Neural cell (in vitro differentiated cells): ENCODE measurements at regions not wholly inside any gene's neighbourhood (a gene's known extent, or its start where the extent isn't known, plus 50 kb on each side); places are given as distances from the start of the nearest gene placed in this dataset.

Experiments
- H2AFZ ChIP-seq: fragments of 200-600, 300-800 bp; sonication (generic), shearing (Covaris generic); 2 replicates; pipeline ENCODE4 v1.6.0; 2014; ENCODE audit warnings: low read depth, mild to moderate bottlenecking, antibody characterized with exemption, low read length, moderate library complexity
- H3F3A ChIP-seq: fragments of 200-600 bp; shearing (Covaris generic); 2 replicates; pipeline ENCODE4 v1.6.1; 2016; ENCODE audit warnings: mild to moderate bottlenecking, moderate library complexity, mixed read lengths, antibody characterized with exemption, low read length; ENCODE audit not compliant: insufficient read depth, poor library complexity, severe bottlenecking
- H3K27ac ChIP-seq: fragments of 200-600, 300-800 bp; sonication (generic), shearing (Covaris generic); 2 replicates; pipeline ENCODE4 v1.5.1; 2014; ENCODE audit warnings: mild to moderate bottlenecking, low read length, moderate library complexity
- H3K27me3 ChIP-seq: fragments of 300-800, 200-600 bp; sonication (generic), shearing (Covaris generic); 2 replicates; pipeline ENCODE4 v1.6.0; 2014; ENCODE audit warnings: mild to moderate bottlenecking, low read depth, low read length, moderate library complexity; ENCODE audit not compliant: insufficient read depth
- H3K36me3 ChIP-seq: fragments of 300-800, 200-600 bp; sonication (generic), shearing (Covaris generic); 2 replicates; pipeline ENCODE4 v1.5.1; 2014; ENCODE audit warnings: mild to moderate bottlenecking, antibody characterized with exemption, low read length, moderate library complexity; ENCODE audit not compliant: insufficient read depth
- H3K4me2 ChIP-seq: fragments of 300-800, 200-600 bp; sonication (generic), shearing (Covaris generic); 2 replicates; pipeline ENCODE4 v1.6.0; 2014; ENCODE audit warnings: mild to moderate bottlenecking, low read length
- H3K4me3 ChIP-seq: fragments of 300-800, 200-600 bp; sonication (generic), shearing (Covaris generic); 2 replicates; pipeline ENCODE4 v1.5.1; 2014; ENCODE audit warnings: mild to moderate bottlenecking, low read length, moderate library complexity
- H3K79me2 ChIP-seq: fragments of 200-600 bp; shearing (Covaris generic); replicated peaks from 2 replicates; pipeline ENCODE4 v1.6.0; 2014; ENCODE audit warnings: mild to moderate bottlenecking, low read length, moderate library complexity; ENCODE audit not compliant: insufficient read depth
- H3K9ac ChIP-seq: fragments of 300-800, 200-600 bp; sonication (generic), shearing (Covaris generic); 2 replicates; pipeline ENCODE4 v1.6.1; 2016; ENCODE audit warnings: mild to moderate bottlenecking, low read length, mixed read lengths
- H3K9me2 ChIP-seq: fragments of 200-600 bp; shearing (Covaris generic); 2 replicates; pipeline ENCODE4 v1.6.1; 2016; ENCODE audit warnings: mild to moderate bottlenecking, low read length, mixed read lengths; ENCODE audit not compliant: insufficient read depth
- H3K9me3 ChIP-seq: fragments of 200-600, 300-800 bp; sonication (generic), shearing (Covaris generic); 2 replicates; pipeline ENCODE4 v1.6.1; 2016; ENCODE audit warnings: mild to moderate bottlenecking, mixed run types, low read length, moderate library complexity, mixed read lengths
- H4K20me1 ChIP-seq: fragments of 200-600 bp; shearing (Covaris generic); 2 replicates; pipeline ENCODE4 v1.6.1; 2016; ENCODE audit warnings: mild to moderate bottlenecking, mixed run types; ENCODE audit not compliant: insufficient read depth
- EP300 ChIP-seq: fragments of 450-650 bp; conservative IDR thresholded peaks from 2 replicates; pipeline ENCODE4 v1.6.1; 2014; ENCODE audit warnings: antibody characterized with exemption, mild to moderate bottlenecking, moderate library complexity; ENCODE audit not compliant: poor library complexity, severe bottlenecking
- EZH2 ChIP-seq: fragments of 200-600, 300-800 bp; shearing (Covaris generic), sonication (generic); IDR thresholded peaks from 2 replicates; pipeline ENCODE4 v1.6.1; 2014; ENCODE audit warnings: antibody characterized with exemption, low read length, borderline replicate concordance, mild to moderate bottlenecking; ENCODE audit not compliant: insufficient read depth, poor library complexity, severe bottlenecking
- POLR2AphosphoS5 ChIP-seq: IDR thresholded peaks from 2 replicates; pipeline ENCODE4 v1.6.1; 2012
- RAD21 ChIP-seq: fragments of 450-650 bp; conservative IDR thresholded peaks from 2 replicates; pipeline ENCODE4 v1.6.1; 2014; ENCODE audit warnings: antibody characterized with exemption, mild to moderate bottlenecking, moderate library complexity
- REST ChIP-seq: IDR thresholded peaks from 2 replicates; pipeline ENCODE4 v1.6.1; 2012; ENCODE audit warnings: borderline replicate concordance
- SMC3 ChIP-seq: fragments of 450-650 bp; conservative IDR thresholded peaks from 2 replicates; pipeline ENCODE4 v1.6.1; 2014; ENCODE audit warnings: antibody characterized with exemption, mild to moderate bottlenecking, moderate library complexity; ENCODE audit not compliant: poor library complexity
- TAF1 ChIP-seq: IDR thresholded peaks from 2 replicates; pipeline ENCODE4 v1.6.1; 2012; ENCODE audit warnings: low read depth

GRCh38 chr2:38473333-38474005, 96.4 kb upstream of the ATL2 start:
- Histone ChIP-seq H3K27me3 (no peaks in the 10 kb centered on the region), H3K9me3 (no peaks in the 10 kb centered on the region), H3K4me2 (no peak overlapping the region), H3K27ac (no peak overlapping the region), H2AFZ (no peak overlapping the region), H3F3A (no peaks in the 10 kb centered on the region), H3K4me3 (no peak overlapping the region), H3K79me2 (no peaks in the 10 kb centered on the region), H3K36me3 (no peaks in the 10 kb centered on the region), H3K9ac (no peak overlapping the region), H3K9me2 (no peaks in the 10 kb centered on the region), H4K20me1 (no peaks in the 10 kb centered on the region)
- TF ChIP-seq POLR2AphosphoS5: no peak
- TF ChIP-seq SMC3: no peak
- TF ChIP-seq TAF1: no peak
- TF ChIP-seq EP300: no peak
- no peak for TF ChIP-seq EZH2
- TF ChIP-seq REST: no peak
- no peak for TF ChIP-seq RAD21

- no peak overlapping the region for H3K4me2 ChIP-seq
- no peaks in the 10 kb centered on the region for H3K36me3 ChIP-seq
- no peak overlapping the region for H2AFZ ChIP-seq
- H3K79me2 ChIP-seq: no peaks in the 10 kb centered on the region
- H3K9ac ChIP-seq: no peak overlapping the region
- no peak overlapping the region for H3K4me3 ChIP-seq
- H4K20me1 ChIP-seq: no peaks in the 10 kb centered on the region
- TF ChIP-seq RAD21 (no peak), EZH2 (no peak), EP300 (no peak), REST (no peak), TAF1 (no peak)
- H3K9me2 ChIP-seq: no peaks in the 10 kb centered on the region
- no peaks in the 10 kb centered on the region for H3F3A ChIP-seq
- no peaks in the 10 kb centered on the region for H3K9me3 ChIP-seq
- H3K27me3 ChIP-seq: no peaks in the 10 kb centered on the region
- no peak overlapping the region for H3K27ac ChIP-seq
Measured at GRCh38 chr2:38470115-38470514, 93.0 kb upstream of the ATL2 start.
